ENCODE measurements at regions not wholly inside any gene's neighbourhood (a gene's known extent, or its start where the extent isn't known, plus 50 kb on each side); places are given as distances from the start of the nearest gene placed in this dataset.

- TF ChIP-seq POLR2A (IDR thresholded peaks at IDR 0.05), result no peak
- TF ChIP-seq CTCF (IDR thresholded peaks at IDR 0.05), result no peak
- TF ChIP-seq POLR2AphosphoS5 (IDR thresholded peaks at IDR 0.05), result no peak
Observed at GRCh38 chr5:53378190-53378589, 102.2 kb upstream of the FST start.

Data from breast epithelium (tissue), 3 donors.